Keratinocyte (primary cell): ENCODE measurements at regions not wholly inside any gene's neighbourhood (a gene's known extent, or its start where the extent isn't known, plus 50 kb on each side); places are given as distances from the start of the nearest gene placed in this dataset.

Experiments
- DNase-seq: peaks from one replicate; pipeline ENCODE4 v3.0.0-alpha.2; 2011; ENCODE audit warnings: low read depth, missing footprints, low spot score
- FAIRE-seq: peaks from 2 replicates; lab custom pipeline; 2011; peaks lifted over from hg19 to GRCh38; lab: Jason Lieb, UNC
- H2AFZ ChIP-seq: 2 replicates; pipeline ENCODE4 v1.6.0; 2012; ENCODE audit warnings: low read length, control low read depth, inconsistent platforms; ENCODE audit not compliant: control insufficient read depth
- H3K27ac ChIP-seq: 2 replicates; pipeline ENCODE4 v1.5.1; 2011; ENCODE audit warnings: low read length; ENCODE audit not compliant: control insufficient read depth, insufficient read depth
- H3K27me3 ChIP-seq: 3 replicates; pipeline ENCODE4 v1.6.0; 2011; ENCODE audit warnings: low read length; ENCODE audit not compliant: control insufficient read depth, insufficient read depth; ENCODE audit errors: extremely low read depth
- H3K36me3 ChIP-seq, 2 experiments: 2 replicates in 1 of 2; 3 replicates in 1 of 2; pipeline ENCODE4 v1.5.1; 2011; ENCODE audit warnings: low read length in 2 of 2, mild to moderate bottlenecking in 1 of 2; ENCODE audit not compliant: control insufficient read depth in 2 of 2, insufficient read depth in 2 of 2; ENCODE audit errors: extremely low read depth in 1 of 2
- H3K4me1 ChIP-seq: 3 replicates; pipeline ENCODE4 v1.5.1; 2011; ENCODE audit warnings: low read length; ENCODE audit not compliant: control insufficient read depth, insufficient read depth; ENCODE audit errors: extremely low read depth
- H3K4me2 ChIP-seq: 3 replicates; pipeline ENCODE4 v1.6.0; 2011; ENCODE audit warnings: low read depth, low read length; ENCODE audit not compliant: control insufficient read depth, insufficient read depth; ENCODE audit errors: extremely low read depth
- H3K4me3 ChIP-seq, 3 experiments: fragments of 200-600 bp in 1 of 3; sonication (generic) in 1 of 3; 2 replicates in 2 of 3; 3 replicates in 1 of 3; pipeline ENCODE4 v1.5.1; 2011 to 2016; ENCODE audit warnings: low read length in 3 of 3, mild to moderate bottlenecking in 3 of 3, control low read depth in 2 of 3, inconsistent platforms in 1 of 3, low read depth in 1 of 3, mixed read lengths in 1 of 3, mixed run types in 1 of 3, moderate library complexity in 1 of 3; ENCODE audit not compliant: control insufficient read depth in 2 of 3, insufficient read depth in 2 of 3; ENCODE audit errors: extremely low read depth in 1 of 3
- H3K79me2 ChIP-seq: 2 replicates; pipeline ENCODE4 v1.6.0; 2012; ENCODE audit warnings: low read length; ENCODE audit not compliant: control insufficient read depth, insufficient read depth
- H3K9ac ChIP-seq: 3 replicates; pipeline ENCODE4 v1.6.0; 2011; ENCODE audit warnings: low read length; ENCODE audit not compliant: control insufficient read depth, insufficient read depth; ENCODE audit errors: extremely low read depth
- H3K9me1 ChIP-seq: 3 replicates; pipeline ENCODE4 v1.6.0; 2011; ENCODE audit warnings: low read length; ENCODE audit not compliant: control insufficient read depth, insufficient read depth; ENCODE audit errors: extremely low read depth
- H3K9me3 ChIP-seq: 2 replicates; pipeline ENCODE4 v1.5.1; 2012; ENCODE audit warnings: low read depth, low read length; ENCODE audit not compliant: control insufficient read depth
- H4K20me1 ChIP-seq: 3 replicates; pipeline ENCODE4 v1.6.0; 2011; ENCODE audit warnings: low read length; ENCODE audit not compliant: control insufficient read depth, insufficient read depth; ENCODE audit errors: extremely low read depth
- CTCF ChIP-seq, 3 experiments: IDR thresholded peaks in 1 of 3; conservative IDR thresholded peaks in 1 of 3; optimal IDR thresholded peaks in 1 of 3; 2 replicates in 2 of 3; 3 replicates in 1 of 3; pipeline versions ENCODE3 to v1.5.1; 2011; ENCODE audit warnings: low read length in 3 of 3, mild to moderate bottlenecking in 3 of 3, moderate library complexity in 2 of 3, control low read depth in 1 of 3, inconsistent platforms in 1 of 3; ENCODE audit not compliant: insufficient read depth in 2 of 3; ENCODE audit errors: extremely low read depth in 1 of 3
- EZH2 ChIP-seq: IDR thresholded peaks from one replicate; pipeline ENCODE4 v1.6.1; 2012; ENCODE audit warnings: inconsistent platforms, mild to moderate bottlenecking, low read length, moderate library complexity
- dilution Hi-C: fragments of 300-500 bp; cut with MboI; formaldehyde crosslinking; loops from one replicate; pipeline ENCODE4 v1.7.0; 2020; ENCODE audit warnings: low sequenced_read_pairs; ENCODE audit not compliant: extremely low pct_ligation_motif_present

GRCh38 chr12:78490861-78491260 is 373.7 kb upstream of the SYT1 start:
- H3K27ac ChIP-seq, result no peak overlapping the region
- dilution Hi-C loops, result no loop called here
- H3K4me1 ChIP-seq, result no peaks in the 10 kb centered on the region
- no peaks in the 10 kb centered on the region for H3K27me3 ChIP-seq
- DNase-seq (no peak), FAIRE-seq (no peak)
- H2AFZ ChIP-seq, result no peak overlapping the region
- H3K9ac ChIP-seq, result no peak overlapping the region
- H3K4me2 ChIP-seq, result no peak overlapping the region
- TF ChIP-seq EZH2 (no peak), CTCF (optimal IDR thresholded peaks at IDR 0.05 in 1 of 3, IDR thresholded peaks at IDR 0.05 in 1 of 3, conservative IDR thresholded peaks at IDR 0.05 in 1 of 3; ENCODE audit: extremely low read depth in 1 of 3, insufficient read depth in 2 of 3, low read length in 3 of 3) (no peak)
- no peaks in the 10 kb centered on the region for H3K9me3 ChIP-seq
- no peaks in the 10 kb centered on the region for H3K9me1 ChIP-seq
- H3K79me2 ChIP-seq, result no peaks in the 10 kb centered on the region
- H3K36me3 ChIP-seq, result no peaks in the 10 kb centered on the region
- H3K4me3 ChIP-seq, result no peak overlapping the region
- no peaks in the 10 kb centered on the region for H4K20me1 ChIP-seq

GRCh38 chr12:78494911-78495310 is 369.7 kb upstream of the SYT1 start:
- no peaks in the 10 kb centered on the region for H3K36me3 ChIP-seq
- no peaks in the 10 kb centered on the region for H4K20me1 ChIP-seq
- DNase-seq (no peak), FAIRE-seq (no peak)
- H3K4me3 ChIP-seq, result no peak overlapping the region
- H3K9me3 ChIP-seq, result no peaks in the 10 kb centered on the region
- dilution Hi-C loops, result no loop called here
- no peaks in the 10 kb centered on the region for H3K4me1 ChIP-seq
- H3K27ac ChIP-seq, result no peak overlapping the region
- no peaks in the 10 kb centered on the region for H3K27me3 ChIP-seq
- TF ChIP-seq EZH2 (no peak), CTCF (optimal IDR thresholded peaks at IDR 0.05 in 1 of 3, IDR thresholded peaks at IDR 0.05 in 1 of 3, conservative IDR thresholded peaks at IDR 0.05 in 1 of 3; ENCODE audit: extremely low read depth in 1 of 3, insufficient read depth in 2 of 3, low read length in 3 of 3) (no peak)
- H2AFZ ChIP-seq, result no peak overlapping the region
- no peaks in the 10 kb centered on the region for H3K79me2 ChIP-seq
- H3K9ac ChIP-seq, result no peak overlapping the region
- no peak overlapping the region for H3K4me2 ChIP-seq
- no peaks in the 10 kb centered on the region for H3K9me1 ChIP-seq
